ENCODE measurements at regions not wholly inside any gene's neighbourhood (a gene's known extent, or its start where the extent isn't known, plus 50 kb on each side); places are given as distances from the start of the nearest gene placed in this dataset.
"Not testable (repeated sequence)": the region's sequence is repeated elsewhere in the genome, so short reads cannot be mapped to it uniquely, and the experiment has no call there.

DNA sequence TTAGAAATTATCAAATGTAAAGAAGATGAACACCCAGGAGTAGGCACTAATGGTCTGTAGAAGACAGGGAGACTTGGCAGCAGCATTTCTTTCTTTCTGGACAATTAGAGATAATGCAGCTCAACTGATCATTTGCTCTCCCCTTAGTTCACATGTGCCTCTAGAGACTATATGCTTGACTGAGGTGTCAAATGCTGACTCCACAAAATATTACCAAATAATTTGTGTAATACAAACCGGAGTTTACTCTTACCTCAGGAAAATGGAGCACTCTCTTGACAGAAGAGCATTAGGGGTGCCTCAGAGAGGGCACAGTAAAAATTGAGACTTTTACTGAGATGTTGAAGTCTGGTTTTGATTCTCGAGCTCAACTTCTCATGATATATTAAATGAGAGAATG lies 131.8 kb downstream of the ATP6V1G3 start:
- DNase-seq, result no peak

DNA sequence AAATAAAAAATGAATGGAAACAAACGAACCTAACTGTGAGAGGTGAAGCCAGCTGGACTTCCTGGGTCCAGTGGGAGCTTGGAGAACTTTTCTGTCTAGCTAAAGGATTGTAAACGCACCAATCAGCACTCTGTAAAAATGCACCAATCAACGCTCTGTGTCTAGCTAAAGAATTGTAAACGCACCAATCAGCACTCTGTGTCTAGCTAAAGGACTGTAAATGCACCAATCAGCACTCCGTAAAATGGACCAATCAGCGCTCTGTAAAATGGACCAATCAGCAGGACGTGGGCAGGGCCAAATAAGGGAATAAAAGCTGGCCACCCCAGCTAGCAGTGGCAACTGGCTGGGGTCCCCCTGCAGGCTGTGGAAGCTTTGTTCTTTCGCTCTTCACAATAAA lies 135.8 kb downstream of the ATP6V1G3 start:
- DNase-seq, result not testable (repeated sequence)

DNA sequence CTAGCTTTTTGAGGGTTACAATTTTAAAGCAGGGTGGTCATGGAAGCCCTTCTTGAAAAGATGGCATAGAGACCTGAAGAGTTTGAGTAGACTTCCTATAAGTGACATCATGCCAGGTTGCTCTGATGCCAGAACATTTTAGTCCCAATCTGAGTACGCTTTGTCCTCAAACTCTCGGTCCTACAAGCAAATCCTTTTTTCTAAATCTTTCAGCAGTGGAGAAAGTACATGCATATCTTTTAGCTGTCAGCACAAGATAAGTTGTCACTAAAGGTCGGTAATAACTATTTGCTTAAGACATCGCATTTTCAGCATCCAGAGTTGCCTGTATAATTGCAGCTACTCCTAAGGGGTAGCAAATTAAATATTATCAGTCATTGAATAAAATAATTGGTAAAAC lies 140.4 kb downstream of the ATP6V1G3 start:
- DNase-seq, result no peak

DNA sequence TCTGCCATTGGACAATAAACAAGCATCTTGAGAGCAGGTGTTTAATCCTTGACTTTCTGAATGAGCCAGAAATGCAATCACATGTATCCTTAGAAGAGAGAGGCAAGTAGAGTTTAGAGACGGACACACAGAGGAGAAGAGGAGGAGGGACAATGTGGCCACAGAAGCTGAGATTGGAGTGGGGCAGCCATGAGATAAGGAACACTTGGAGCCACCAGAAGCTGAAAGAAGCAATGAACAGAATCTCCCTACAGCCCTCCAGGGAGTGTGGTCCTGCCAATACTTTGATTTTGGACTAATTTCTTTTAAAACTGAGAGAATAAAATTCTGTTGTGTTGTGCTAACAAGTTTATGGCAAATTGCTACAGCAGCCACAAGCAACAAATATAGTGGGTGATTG lies 141.0 kb downstream of the ATP6V1G3 start:
- no peak for DNase-seq

DNA sequence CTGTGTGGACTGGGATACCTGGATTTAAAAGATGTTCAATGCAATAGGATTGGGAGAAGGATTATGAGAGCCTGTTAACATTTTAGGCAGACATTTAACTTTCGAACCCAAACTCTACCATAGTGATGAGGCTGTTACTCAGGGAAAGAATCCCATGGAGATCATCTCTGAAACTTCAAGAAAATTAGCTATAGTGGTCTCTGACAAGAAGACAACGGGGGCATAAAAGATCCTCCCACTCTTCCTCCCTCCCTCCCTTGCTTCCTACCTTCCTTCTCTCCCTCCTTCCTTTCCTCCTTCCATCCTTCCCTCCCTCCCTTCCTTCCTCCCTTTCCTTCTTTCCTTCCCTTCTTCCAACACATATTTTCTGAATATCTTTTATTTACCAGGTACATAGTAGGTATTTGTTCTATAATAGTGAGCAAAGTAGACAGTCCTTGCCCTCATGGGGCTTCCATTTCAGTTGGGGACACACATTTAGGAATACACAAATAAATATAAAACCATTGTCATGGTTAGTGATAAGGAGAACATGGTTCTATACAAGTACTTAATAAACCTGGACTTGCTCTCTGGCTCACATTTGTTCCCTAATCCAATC lies 143.2 kb downstream of the ATP6V1G3 start:
- no peak for DNase-seq

DNA sequence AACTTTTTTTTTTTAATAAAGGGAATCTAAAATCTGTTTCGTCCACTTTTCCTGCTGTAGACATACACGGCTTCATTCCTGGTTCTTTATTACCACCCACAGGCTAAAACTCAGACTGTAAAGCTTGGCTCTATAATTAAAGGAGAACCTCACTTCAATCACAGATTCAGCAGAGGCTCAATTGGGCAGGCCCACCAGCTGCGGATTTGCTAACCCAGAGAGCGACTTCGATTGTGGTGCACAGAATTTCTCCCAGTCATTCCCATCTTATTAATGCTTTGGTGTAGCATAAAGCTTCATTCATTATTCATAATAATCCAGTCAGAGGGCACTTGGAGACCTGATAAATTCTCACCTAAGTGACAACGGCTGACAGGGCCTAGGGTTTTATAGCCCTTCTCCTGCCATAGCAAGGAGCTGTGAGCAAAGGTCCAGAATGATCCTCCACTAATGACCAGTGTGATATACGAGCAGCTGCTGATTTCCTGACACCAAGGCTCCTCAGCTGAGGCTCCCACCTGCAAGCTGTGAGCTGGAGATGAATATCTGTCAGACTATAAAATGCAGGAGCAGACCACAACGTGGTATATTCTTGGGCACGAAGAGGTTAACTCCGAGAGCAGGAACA lies 149.0 kb downstream of the ATP6V1G3 start:
- no peak for DNase-seq

DNA sequence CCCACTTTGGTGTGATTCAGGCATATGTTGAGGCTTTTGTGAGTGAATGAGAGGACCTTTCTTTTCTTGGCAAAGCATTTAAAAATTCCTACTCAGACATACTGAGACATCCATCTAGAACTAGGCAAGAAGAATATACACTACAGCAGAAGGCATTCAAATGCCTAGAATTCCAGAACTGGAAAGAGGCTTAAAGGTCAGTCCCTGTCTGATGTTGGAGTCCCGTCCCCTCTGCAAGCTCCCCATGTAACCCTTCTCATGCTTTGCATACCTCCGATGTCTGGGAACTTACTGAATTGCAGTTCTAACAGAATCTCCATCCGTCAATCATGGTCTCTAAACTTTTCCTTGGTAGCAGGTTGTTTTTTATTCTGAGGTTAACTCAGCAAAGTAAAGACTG lies 152.9 kb downstream of the ATP6V1G3 start:
- no peak for DNase-seq

DNA sequence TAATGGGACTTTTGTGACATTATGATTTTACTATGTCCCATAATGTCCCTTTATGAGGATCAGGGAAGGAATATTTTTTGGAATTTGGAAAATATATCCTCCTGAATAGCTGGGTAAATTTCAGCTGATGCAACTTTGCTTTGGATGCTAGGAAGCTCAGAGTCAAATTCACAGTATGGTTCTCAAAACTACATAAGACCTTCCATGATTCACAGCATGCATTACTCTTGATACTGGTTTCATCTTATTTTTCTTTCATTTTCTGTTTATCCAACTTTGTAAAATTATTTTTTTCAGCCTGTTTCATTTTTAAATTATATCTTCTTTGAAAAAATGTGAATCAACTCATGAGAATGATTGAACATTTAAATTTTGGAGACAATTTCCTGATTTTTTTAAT lies 160.2 kb downstream of the ATP6V1G3 start:
- DNase-seq, result no peak

DNA sequence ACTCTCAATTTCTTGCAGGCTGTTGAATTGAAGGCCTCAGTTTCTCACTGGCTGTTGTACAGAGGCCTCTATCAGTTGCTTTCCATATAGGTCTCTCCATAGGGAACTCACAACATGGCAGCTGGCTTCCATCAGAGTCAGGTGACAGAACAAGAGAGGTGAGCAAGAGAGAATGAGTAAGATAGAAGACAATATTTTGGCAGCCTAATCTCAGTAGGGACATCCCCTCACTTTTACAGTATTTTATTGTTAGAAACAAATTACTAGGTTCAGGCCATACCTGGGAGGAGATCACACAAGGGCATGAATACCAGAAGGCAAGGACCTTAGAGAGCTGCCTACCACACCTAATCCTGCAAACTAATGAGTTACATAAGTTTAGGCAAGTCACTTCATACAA lies 162.8 kb downstream of the ATP6V1G3 start:
- DNase-seq, result no peak

DNA sequence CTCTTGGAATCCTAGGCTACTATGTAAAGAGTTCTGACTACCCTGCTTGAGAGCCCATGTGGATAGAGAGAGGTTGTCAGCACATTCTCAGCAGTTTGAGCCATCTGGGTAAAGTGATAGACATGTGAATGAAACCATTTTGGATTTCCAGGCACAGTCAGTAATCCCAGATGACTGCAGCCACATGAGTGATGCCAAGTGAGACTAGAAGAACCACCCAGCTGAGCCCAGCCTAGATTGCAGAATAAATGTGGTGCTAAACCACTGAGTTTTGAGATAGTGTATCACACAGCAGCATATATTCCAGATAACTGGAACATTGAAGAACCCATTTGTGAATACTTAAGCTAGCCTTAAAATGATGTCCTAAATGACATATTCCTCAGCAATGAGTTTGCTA lies 166.2 kb downstream of the ATP6V1G3 start:
- DNase-seq, result no peak

DNA sequence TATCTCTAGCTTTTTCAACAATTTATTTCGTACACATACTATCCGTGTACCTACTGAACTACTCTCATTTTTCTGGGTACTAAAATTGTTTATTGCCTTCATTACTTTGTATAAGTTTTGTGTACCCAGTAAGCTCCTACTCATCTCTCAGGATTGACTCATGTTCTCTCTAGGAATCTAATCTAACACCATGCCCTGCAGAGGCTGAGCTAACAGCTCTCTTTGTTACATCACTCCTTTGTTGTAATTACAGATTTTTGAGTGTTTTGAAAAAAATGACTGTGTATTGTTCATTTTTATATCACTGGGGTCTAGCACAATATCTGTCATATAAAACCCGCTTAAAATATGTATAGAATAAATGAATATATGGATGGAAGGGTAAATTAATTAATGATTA lies 167.1 kb downstream of the ATP6V1G3 start:
- no peak for DNase-seq

All from T-helper 1 cell (primary cell).